ENCODE measurements at regions not wholly inside any gene's neighbourhood (a gene's known extent, or its start where the extent isn't known, plus 50 kb on each side); places are given as distances from the start of the nearest gene placed in this dataset.

DNA sequence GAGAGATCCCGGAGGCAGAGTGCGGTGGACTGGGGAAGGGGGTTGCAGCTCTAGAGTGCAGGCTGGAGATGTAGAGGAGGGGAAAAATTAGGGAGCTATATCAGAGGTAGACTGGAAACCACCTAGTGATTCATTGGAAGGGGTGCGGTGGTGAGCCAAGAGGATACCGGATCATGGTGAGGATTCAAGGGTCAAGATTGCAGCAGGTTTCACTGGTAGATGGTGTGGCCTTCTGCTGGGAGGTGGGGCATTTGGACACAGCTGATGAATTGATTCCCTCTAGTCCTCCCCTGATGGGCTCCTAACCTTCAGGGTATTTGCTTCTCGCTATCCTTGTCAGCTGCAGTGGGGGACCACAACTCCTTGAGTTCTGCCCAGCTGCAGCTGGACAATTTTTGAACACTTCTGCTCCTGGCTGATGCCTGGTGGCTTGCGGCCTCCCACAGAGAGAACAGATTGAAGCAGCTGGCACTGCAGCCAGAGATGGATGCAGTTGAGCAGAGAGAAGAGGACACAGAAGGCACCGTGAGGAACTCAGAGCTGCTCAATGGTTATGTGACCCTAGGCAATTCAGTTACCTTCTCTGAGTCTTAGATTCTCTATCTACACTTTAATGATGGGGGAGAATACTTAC is 134.4 kb upstream of the ABCA1 start:
- DNase-seq (ENCODE audit: low read depth, low spot score) = no peak

DNA sequence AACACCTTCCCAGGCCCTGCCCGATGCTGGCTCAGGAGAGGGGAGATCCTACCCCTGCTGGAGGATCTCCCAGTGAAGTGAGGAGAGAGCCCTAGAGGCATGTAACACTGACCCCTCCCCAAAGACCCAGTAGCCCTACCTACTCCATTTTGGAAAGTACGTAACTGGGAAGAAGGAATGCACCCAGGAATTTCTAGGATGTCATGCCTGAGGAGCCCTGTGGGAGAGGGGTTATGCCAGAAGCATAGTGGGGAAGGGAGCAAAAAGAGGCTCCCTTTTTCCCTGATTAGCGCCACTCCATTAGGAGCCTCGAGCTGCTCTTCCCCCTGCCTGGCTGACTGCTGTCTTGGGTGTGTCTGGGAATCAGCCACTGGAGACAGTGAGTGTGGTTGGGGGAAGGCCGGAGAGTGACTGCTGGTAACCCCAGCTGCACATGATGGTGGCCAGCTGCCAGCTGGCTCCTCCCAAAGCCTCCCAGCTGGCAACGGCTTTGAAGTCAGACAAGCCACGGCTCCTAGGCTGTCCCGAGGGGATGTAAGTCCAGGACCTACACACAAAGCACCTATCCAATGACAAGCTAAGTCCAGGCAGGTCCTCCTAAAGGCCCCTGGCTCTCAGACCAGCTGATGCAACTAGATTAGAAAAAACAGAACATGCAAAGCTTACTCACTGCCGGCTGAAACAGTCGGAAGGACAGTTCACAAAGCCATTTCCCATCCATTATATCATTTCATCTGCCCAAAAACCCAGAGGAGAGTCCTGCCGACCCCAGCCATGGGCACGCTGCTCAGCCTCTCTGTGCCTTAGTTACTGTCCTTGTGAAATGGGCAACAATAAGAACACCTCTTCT is 136.5 kb upstream of the ABCA1 start:
- peak; percentile 98 for DNase-seq (ENCODE audit: low read depth, low spot score)

DNA sequence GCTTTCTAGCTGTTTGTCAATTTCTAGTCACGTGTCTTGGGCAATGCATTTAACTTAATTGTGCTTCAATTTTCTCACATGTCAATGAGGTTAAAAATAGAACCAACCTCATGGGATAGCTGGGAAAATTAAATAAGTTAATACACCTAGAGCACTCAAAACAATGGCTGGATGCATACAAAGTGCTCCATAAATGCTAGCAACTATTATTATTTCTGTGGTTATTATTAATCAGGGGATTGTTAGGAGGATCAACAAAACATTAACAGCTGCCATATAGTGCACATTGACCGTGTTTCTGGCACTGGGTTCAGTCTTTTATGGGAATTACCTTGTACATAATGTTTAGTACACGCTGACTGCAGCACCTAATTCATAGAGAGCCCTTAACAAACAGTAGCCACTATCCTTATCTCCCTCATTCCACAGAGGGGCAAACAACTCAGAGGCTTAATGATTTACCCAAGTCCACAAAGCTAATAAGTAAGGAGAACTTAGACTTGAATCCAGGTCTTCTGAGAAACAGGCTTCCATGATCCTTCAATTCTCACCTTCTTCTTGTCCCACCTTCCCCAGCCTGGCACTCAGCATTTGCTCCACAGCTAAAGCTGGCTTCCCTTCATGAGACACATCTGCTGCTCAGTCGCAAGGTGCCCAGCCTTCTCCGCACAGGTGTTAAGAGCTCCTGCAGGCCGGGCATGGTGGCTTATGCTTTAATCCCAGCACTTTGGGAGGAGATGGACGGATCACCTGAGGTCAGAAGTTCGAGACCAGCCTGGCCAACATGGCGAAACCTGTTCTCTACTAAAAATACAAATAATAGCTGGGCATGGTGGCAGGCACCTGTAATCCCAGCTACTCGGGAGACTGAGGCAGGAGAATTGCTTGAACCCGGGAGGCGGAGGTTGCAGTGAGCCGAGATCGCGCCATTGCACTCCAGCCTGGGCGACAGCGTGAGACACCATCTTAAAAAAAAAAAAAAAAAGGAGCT is 137.4 kb upstream of the ABCA1 start:
- no peak for DNase-seq (ENCODE audit: low read depth, low spot score)

DNA sequence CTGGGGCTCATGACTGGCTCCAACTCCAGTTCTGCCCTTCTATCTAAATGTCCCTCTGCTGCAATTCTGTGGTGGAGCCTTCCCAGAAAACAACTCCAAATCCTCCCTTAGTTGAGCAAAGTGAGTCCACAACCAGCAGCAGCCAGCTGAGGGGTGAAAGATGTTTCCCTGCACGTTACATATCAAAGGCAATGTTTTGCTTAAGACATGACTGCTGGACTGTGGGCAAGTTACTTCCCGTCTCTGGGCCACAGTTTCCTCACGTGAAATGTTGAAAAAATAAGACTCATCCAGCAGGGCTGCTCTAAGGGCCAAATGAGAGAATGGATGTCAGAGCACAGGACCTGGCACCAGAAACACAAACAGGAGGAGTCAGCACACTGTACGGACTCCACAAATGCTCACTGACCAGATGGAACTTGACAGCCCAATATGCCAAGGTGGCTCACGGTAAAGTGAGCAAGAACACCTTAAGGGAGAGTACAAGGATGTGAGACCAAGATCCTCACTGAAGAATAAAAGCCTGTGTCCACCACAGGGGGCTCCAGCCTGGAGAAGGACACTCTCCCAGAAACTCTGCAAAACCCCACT is 138.4 kb upstream of the ABCA1 start:
- DNase-seq (ENCODE audit: low read depth, low spot score) = no peak

DNA sequence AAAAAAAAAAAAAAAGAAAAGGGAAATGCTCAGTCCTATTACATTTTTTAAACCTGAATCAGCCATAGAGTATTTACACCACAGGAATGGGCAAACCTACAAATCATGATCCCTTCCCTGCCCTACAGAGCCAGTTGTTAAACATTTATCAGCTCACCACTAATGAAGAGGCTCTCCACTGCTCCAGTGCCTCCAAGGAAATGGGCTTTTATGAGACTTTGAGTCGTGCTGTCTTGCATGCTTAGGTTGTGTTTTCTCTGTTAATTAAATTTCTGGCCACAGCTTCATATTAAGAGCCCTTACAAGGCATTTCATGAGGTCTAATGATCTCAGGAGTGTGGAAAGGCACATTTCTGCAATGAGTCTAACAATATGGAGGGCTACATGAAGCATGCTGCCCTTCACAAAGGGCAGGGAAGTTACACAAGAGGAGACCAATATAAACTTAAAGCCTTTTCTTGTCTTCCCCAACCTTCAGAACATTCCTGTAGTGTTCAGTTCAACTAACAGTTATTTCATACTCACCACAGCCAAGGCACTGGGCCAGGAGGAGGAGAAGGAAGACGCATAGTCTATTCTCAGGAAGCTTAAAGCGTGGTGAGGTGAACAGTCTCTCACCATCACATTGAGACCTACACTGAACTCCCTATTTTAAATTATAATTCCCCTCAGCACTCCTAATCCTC is 140.1 kb upstream of the ABCA1 start:
- no peak for DNase-seq (ENCODE audit: low read depth, low spot score)

DNA sequence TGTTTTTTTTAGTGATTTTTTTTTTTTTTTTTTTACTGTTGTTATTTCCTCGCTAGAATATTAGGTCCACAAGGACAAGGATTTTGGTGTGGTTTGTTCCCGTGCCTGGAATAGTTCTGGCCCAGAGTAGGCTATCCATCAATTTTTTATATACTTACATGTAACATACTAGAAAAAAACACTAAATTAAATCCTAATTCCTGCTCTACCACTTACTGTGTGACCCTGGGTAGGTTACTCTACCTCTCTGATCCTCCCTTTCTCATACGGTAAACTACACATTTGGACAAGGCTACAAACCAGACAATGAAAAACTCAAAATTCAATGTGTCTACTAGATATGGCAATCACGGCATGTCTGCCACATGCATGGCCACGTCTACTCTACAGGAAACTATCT is 141.3 kb upstream of the ABCA1 start:
- no peak for DNase-seq (ENCODE audit: low read depth, low spot score)

DNA sequence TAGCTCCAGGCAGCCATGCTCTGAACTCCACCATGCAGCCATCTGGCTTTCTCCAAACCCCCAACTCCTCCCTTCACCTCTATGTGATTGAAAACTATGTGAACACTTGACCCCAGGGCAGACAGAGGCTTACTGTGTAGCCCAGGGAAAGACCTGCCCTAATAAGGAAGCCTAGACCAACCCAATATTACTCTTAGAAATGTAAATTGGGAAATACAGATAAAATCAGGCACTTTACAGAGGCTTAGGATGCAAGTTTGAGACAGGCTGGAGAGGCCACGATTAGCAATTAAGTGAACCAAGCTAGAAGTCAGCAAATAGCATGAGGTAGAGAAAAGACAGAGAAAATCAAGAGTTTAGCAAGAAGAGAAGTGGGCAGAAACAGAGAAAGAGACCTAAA is 141.7 kb upstream of the ABCA1 start:
- DNase-seq (ENCODE audit: low read depth, low spot score) = no peak

DNA sequence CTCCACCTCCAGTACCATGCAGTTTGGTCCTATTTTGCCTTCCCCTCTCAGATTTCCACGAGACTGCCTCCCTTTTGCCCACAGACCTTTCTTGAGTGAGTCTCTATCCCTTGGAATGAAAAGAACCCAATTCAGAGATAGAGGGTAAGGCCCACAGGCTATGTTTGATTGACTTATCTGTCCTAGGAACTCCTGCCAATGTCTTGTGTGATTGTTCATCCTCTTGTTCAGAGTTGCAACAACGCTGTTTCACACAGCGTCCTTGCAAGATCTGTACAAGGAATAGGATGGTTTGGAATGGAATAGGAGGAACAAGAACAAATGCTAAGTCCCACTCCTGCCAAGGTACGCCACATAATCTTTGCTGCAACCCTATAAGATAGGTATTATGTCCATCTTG is 142.2 kb upstream of the ABCA1 start:
- DNase-seq (ENCODE audit: low read depth, low spot score) = no peak

DNA sequence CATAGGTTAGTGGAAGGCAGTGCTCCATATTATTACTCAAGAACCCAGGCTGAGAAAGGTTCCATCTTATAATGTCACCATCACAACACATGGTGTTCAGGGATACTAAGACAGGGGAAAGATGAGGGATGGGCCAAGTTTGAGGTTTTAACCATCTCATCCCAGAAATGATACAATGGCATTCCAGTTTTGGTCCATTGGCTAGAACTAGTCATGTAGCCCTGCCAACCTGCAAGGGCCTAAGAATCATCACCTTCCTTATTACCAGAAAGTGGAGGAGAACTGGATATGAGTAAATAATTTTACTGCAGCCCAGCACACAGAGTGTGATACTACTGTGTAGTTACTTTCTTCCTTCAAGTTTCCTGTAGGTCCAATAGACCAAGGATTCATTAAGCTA is 144.5 kb upstream of the ABCA1 start:
- no peak for DNase-seq (ENCODE audit: low read depth, low spot score)

DNA sequence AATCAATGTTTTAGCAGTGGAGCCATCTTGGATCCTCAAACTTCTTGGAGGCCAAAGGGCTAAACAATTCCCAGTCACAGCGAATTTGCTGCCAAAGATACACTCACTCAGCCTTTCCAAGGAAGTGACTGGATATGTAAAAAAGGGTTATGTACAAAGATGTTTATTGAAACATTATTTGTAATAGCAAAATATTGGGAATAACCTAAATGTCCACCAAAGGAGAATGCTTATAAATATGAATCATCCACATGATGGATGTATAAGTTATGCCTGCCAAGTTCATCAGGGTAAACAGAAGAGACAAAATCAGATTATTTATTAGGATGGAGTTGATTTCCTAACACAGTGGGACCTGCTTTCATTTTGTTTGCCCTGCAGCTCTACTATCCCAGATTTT is 145.2 kb upstream of the ABCA1 start:
- DNase-seq (ENCODE audit: low read depth, low spot score) = no peak

DNA sequence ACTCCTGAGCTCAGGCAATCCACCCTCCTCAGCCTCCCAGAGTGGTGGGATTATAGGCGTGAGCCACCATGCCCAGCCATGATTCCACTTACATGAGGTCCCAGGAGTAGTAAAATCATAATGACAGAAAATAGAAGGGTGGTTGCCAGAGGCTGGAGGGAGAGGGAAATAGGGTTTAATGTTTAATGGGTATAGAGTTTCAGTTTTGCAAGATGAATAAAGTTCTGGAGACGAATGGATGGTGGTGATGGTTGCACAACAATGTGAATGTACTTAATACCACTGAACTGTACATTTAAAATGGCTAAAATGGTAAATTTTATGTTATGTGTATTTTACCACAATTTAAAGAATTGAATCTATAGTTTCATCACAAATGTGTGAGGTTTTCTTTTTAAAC is 146.5 kb upstream of the ABCA1 start:
- no peak for DNase-seq (ENCODE audit: low read depth, low spot score)

DNA sequence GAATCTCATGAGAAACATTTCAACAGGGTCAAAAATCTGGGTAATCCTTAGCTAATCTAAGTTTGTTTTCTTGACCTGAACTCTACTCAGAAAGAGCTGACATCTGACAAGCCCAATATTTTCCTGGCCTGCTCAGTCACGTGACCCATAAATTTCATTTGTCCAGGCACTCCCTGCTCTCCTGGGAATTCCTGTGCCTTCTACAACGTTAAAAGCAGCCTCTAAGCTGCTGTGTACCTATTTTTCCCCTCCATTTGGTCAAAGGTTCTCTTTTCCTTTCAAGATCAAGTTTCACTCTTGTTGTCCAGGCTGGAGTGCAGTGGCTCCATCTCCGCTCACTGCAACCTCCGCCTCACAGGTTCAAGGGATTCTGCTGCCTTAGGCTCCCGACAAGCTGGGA is 148.8 kb upstream of the ABCA1 start:
- DNase-seq (ENCODE audit: low read depth, low spot score) = no peak

DNA sequence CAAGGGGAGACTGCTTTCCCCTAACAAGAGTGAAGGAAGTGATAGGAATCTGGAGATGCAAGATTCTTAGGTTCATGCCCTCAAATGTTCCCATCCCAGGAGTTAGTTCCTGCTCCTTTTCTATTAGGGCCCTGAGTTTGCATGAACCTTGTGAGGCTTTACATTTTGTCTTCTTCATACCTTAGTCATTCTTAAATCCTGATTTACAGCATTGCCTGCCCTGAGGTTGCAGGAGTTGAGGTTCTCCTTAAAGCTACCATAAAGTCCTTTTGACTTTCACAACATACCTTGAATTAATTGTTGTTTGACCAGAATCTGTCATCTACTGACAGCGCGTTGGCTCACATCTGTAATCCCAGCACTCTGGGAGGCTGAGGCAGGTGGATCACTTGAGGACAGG is 151.5 kb upstream of the ABCA1 start:
- no peak for DNase-seq (ENCODE audit: low read depth, low spot score)

DNA sequence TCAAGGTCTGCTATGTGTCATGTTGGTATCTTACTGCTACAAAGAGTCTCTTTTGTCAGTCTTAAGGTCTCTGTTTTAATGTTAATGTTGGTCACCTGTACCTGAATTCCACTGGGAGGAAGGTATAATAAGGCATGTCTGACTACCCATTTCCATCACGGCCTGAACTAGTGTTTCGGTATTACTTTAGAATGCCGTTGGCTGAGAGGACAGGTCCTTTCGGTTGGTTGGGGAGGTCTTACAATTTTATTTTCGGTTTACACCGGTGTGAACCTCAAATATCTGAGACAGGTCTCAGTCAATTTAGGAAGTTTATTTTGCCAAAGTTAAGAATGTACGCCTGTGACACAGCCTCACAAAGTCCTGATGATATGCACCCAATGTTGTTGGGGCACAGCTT is 154.9 kb upstream of the ABCA1 start:
- no peak for DNase-seq (ENCODE audit: low read depth, low spot score)

DNA sequence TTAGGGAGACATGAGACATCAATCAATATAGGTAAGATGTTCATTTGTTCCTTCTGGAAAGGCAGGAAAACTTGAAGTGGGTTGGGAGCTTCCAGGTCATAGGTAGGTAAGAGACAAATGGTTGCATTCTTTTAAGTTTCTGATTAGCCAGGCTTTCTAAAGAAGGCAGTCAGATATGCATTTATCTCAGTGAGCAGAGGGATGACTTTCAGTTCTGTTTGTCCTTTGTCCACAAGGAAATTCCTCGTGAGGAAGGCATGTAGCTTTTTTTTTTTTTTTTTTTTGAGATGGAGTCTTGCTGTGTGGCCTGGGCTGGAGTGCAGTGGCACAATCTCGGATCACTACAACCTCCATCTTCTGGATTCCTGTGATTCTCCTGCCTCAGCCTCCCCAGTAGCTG is 155.3 kb upstream of the ABCA1 start:
- no peak for DNase-seq (ENCODE audit: low read depth, low spot score)

DNA sequence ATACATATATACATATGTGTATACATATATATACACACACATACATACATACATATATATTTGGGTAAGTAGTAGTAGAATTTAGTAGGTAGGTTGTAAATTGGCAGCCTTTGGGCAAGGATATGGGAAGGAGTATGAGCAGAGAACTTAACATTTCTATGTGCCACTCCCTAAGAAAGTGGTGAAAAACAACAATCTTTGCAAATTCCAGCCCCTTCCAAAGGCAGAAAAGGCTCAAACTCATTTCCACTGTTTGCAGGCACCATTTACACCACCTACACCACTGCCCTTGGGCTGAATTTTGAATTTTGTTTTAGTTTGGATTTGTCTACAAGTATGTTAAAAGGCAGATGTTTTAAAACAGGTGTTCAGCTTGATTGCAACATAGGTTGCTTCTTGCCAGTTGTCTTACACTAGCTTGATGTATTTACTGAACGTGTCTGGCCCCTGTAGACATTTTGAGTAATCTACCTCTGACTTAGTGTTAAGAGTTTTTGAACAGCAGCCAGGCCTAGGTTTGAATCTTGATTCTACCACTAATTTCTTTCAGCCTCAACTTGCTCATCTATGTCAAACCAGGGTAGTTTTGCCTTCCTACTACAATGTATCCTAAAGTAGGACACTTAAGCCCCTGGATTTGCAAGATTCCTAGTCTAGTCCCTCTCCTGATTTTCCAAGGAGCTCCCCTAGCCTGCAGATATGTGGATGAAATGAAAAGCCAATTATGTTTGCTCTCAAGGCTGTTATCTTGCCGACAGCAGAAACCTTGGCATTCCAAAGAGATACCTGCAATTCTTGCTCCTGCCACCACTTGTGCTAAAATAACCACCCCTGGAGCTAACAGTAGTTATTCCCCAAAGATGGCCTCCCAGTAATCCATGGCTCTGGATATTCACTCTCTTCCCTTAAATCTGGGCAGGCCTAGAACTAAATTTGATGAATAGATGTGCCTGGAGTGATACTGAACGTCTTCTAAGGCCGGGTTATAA is 156.2 kb upstream of the SLC44A1 start:
- no peak for DNase-seq (ENCODE audit: low read depth, low spot score)

DNA sequence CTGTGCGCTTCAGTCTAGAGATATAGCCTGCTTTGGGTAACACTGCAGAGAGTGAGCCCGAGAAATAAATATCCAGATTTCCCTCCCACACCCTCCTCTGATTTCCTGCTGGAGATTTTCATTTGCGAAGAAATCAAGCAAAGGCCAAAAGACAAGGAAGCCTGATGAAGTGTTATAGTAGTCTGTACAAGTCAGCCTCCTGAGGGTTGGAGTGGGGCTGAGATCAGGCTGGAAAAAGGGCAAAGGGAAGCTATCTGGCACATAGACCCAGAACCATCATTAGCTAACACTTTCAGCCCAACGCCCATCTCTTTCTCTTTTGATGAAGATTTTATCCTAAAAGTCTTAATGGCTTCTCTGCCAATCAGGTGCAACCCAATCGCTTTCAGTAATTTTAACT is 154.6 kb upstream of the SLC44A1 start:
- DNase-seq (ENCODE audit: low read depth, low spot score) = no peak

DNA sequence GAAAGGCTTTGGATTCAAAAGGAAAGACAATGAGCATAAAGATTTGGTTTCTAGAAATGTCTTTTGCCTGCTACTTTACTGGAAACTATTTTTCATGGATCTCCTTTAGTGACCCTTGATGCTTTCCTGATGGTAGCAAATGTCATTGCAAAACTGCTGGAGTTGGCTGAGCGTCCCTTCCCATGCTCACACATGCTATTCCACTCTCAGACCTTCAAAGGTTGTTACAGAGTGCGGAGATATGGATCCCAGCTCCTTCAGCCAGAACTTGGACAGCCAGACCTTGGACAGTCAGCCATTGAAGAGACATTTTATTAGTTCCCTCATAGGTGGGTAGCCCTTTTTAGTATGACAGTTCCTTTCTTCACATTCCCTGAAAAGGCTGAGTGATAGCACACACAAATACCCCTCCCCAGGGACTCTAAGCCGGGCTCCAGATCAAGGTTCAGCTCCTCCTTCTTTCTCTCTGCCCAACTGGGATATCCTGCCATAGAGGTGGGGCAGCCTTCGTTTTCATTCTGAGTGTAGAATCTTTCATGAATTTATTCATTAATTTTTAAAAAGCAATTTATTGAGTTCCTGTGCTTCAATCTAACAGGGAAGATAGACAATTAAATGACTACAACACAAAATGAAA is 153.3 kb upstream of the SLC44A1 start:
- no peak for DNase-seq (ENCODE audit: low read depth, low spot score)

DNA sequence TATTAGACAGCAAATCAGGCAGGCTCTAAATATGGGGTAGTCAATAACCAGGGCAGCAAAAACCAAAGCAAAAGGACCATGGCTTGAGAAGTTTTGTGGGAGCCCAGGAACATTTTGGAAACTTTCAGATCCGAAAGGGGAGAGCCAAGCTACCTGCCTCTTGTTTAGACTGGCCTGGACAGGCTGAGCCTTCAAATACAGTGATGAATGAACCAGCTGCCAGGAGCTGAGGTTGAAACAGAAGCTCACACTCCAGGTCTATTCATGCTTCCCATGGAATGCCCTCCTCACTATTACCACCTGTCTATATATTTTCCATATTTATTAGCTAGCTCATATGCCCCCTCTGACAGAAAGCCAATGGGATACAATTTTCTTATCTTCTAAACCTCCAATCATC is 150.8 kb upstream of the SLC44A1 start:
- no peak for DNase-seq (ENCODE audit: low read depth, low spot score)

DNA sequence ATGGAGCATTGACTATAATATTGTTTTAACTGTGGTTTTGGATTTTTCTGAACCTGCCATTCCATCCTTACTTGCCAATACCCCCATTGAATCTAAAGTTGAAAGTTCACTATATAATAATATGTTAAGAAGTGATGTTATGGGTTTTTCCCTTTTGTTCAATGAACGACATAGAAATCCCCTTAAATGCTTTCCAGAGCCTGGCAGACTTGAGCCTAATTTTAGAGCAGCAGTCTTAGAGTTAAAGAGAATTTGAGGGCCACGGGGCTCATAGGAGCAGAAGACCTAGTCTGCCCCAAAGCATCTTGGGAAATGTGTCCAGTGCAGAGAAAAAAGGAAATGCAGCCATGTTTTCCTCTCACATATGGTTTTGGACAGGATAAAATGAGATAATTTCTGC is 146.1 kb upstream of the SLC44A1 start:
- DNase-seq (ENCODE audit: low read depth, low spot score) = no peak
